SK-N-SH treated with all-trans-retinoic acid at 6 μM for 48 hours (cell line): ENCODE measurements at regions not wholly inside any gene's neighbourhood (a gene's known extent, or its start where the extent isn't known, plus 50 kb on each side); places are given as distances from the start of the nearest gene placed in this dataset.

ENCODE experiments used
- ARNTL ChIP-seq: fragments of 450-650 bp; formaldehyde crosslinking; IDR thresholded peaks from 2 replicates; pipeline ENCODE4 v1.5.0; 2020; ENCODE audit warnings: low read depth, mild to moderate bottlenecking, moderate library complexity, borderline replicate concordance
- ESRRG ChIP-seq: fragments of 250-450 bp; sonication (Bioruptor Pico); IDR thresholded peaks from 2 replicates; pipeline ENCODE4 v1.6.1; 2021; ENCODE audit warnings: mild to moderate bottlenecking
- GLIS3 ChIP-seq: fragments of 250-450 bp; sonication (Bioruptor Pico); IDR thresholded peaks from 2 replicates; pipeline ENCODE4 v1.5.0; 2020; ENCODE audit warnings: mild to moderate bottlenecking, moderate library complexity
- PATZ1 ChIP-seq: fragments of 250-450 bp; sonication (Bioruptor Pico); IDR thresholded peaks from 2 replicates; pipeline ENCODE4 v1.8.0; 2020; ENCODE audit warnings: mild to moderate bottlenecking, moderate library complexity, borderline replicate concordance
- TCF4 ChIP-seq: fragments of 250-450 bp; sonication (Bioruptor Pico); IDR thresholded peaks from 2 replicates; pipeline ENCODE4 v1.8.0; 2021; ENCODE audit warnings: mild to moderate bottlenecking, moderate library complexity, borderline replicate concordance
- ZNF70 ChIP-seq: fragments of 450-650 bp; formaldehyde crosslinking; IDR thresholded peaks from 2 replicates; pipeline ENCODE4 v1.5.0; 2020; ENCODE audit warnings: mild to moderate bottlenecking, moderate library complexity
- ZNF8 ChIP-seq: fragments of 450-650 bp; formaldehyde crosslinking; IDR thresholded peaks from 2 replicates; pipeline ENCODE4 v1.5.0; 2020; ENCODE audit warnings: mild to moderate bottlenecking, moderate library complexity
- TF ChIP-seq, protein P1 (sequence below): fragments of 250-450 bp; sonication (Bioruptor Pico); IDR thresholded peaks from 2 replicates; pipeline ENCODE4 v1.5.1; 2020; ENCODE audit warnings: low read depth, mild to moderate bottlenecking, moderate library complexity

- TF ChIP-seq ZNF70 (no peak), ARNTL (CRISPR knock-in tag) (no peak), TCF4 (CRISPR knock-in tag) (no peak), GLIS3 (CRISPR knock-in tag) (no peak), ZNF8 (CRISPR knock-in tag) (no peak), PATZ1 (CRISPR knock-in tag) (no peak), ESRRG (CRISPR knock-in tag) (no peak)
- TF ChIP-seq, protein P1, sequence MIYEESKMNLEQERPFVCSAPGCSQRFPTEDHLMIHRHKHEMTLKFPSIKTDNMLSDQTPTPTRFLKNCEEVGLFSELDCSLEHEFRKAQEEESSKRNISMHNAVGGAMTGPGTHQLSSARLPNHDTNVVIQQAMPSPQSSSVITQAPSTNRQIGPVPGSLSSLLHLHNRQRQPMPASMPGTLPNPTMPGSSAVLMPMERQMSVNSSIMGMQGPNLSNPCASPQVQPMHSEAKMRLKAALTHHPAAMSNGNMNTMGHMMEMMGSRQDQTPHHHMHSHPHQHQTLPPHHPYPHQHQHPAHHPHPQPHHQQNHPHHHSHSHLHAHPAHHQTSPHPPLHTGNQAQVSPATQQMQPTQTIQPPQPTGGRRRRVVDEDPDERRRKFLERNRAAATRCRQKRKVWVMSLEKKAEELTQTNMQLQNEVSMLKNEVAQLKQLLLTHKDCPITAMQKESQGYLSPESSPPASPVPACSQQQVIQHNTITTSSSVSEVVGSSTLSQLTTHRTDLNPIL (CRISPR knock-in tag), result no peak
Measured at GRCh38 chr2:183829931-183830330, 705.7 kb downstream of the NUP35 start.
